HFFc6 (cell line): ENCODE measurements at regions not wholly inside any gene's neighbourhood (a gene's known extent, or its start where the extent isn't known, plus 50 kb on each side); places are given as distances from the start of the nearest gene placed in this dataset.

ENCODE experiments used
- DNase-seq: peaks from one replicate; pipeline ENCODE4 v3.0.0-alpha.2; 2018
- H3K27ac Mint-ChIP-seq: 2 replicates; pipeline ENCODE4 v1.8.0; 2020; ENCODE audit warnings: mild to moderate bottlenecking, mixed read lengths
- H3K27me3 Mint-ChIP-seq: 2 replicates; pipeline ENCODE4 v1.8.0; 2021; ENCODE audit warnings: mild to moderate bottlenecking, moderate library complexity, mixed read lengths; ENCODE audit not compliant: insufficient read depth
- H3K36me3 Mint-ChIP-seq: 2 replicates; pipeline ENCODE4 v1.8.0; 2021; ENCODE audit warnings: low read depth, mixed read lengths
- H3K4me1 Mint-ChIP-seq: 2 replicates; pipeline ENCODE4 v1.8.0; 2020; ENCODE audit warnings: low read depth, mixed read lengths
- H3K4me3 Mint-ChIP-seq: 2 replicates; pipeline ENCODE4 v1.8.0; 2020; ENCODE audit warnings: mild to moderate bottlenecking, moderate library complexity, mixed read lengths
- H3K9me3 Mint-ChIP-seq: 2 replicates; pipeline ENCODE4 v1.8.0; 2020; ENCODE audit warnings: mild to moderate bottlenecking, mixed read lengths
- TF ChIP-seq, protein P1 (sequence below): fragments of 200-600 bp; sonication (generic); IDR thresholded peaks from 2 replicates; pipeline ENCODE4 v1.5.0; 2021; ENCODE audit warnings: antibody characterized with exemption, mild to moderate bottlenecking

DNA sequence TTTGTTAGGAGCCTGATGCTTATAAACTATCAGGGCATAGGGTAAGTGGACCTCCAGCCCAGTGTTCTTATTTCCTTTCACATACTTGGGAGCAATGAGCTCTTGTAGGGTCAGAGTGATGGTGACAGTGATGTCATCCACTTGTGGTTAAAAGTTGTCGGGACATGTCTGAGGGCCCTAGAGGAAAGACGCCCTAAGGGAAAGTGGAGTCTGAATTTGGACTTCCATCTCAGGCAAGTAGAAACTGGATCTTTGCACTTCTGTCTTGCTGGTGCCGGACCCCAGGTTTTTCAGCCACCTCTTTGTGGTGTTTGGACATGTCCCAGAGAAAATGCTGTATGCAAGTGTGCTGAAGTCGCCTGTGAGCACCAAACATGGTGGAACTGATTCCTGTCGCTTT, 900.5 kb downstream of the C6orf118 start:
- H3K36me3 Mint-ChIP-seq, result peaks cover 4% of the 10 kb centered on the region
- TF ChIP-seq, protein P1, sequence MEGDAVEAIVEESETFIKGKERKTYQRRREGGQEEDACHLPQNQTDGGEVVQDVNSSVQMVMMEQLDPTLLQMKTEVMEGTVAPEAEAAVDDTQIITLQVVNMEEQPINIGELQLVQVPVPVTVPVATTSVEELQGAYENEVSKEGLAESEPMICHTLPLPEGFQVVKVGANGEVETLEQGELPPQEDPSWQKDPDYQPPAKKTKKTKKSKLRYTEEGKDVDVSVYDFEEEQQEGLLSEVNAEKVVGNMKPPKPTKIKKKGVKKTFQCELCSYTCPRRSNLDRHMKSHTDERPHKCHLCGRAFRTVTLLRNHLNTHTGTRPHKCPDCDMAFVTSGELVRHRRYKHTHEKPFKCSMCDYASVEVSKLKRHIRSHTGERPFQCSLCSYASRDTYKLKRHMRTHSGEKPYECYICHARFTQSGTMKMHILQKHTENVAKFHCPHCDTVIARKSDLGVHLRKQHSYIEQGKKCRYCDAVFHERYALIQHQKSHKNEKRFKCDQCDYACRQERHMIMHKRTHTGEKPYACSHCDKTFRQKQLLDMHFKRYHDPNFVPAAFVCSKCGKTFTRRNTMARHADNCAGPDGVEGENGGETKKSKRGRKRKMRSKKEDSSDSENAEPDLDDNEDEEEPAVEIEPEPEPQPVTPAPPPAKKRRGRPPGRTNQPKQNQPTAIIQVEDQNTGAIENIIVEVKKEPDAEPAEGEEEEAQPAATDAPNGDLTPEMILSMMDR, result no peak
- H3K27ac Mint-ChIP-seq, result no peak overlapping the region
- H3K27me3 Mint-ChIP-seq, result no peaks in the 10 kb centered on the region
- H3K9me3 Mint-ChIP-seq, result peaks cover 50% of the 10 kb centered on the region
- H3K4me3 Mint-ChIP-seq, result no peak overlapping the region
- no peak for DNase-seq
- H3K4me1 Mint-ChIP-seq, result no peaks in the 10 kb centered on the region

DNA sequence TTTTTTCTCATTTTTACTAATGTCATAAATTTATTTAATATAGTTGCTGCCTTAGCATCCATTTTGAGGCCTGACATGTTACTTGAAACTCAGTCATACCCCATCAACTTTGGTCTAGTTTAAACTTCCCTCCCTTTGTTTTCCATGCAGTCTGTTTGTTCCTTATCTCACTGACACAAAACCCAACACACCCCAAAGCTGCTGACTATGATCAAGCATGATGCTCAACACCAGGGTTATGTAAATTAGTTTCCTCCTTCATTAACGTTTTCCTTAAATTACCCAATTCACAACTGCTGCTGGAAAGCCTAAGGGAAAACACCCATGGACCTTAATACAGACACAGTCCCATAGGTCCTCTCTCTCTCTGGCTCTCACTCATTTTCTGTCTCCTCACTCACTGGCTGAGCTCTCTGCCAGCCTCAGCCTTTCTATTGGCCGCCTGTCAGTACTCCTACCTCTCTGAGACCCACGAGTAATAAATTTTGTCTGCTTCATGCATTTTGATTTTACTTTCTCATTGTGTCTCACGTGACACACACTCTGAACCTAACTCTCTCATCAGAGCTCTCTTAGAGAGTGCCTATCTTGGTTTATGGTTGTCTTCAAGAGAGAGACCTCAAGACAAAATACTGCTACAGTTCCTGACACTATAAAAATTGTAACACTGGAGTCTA, 904.5 kb downstream of the C6orf118 start:
- Mint-ChIP-seq H3K36me3 (peaks cover 1% of the 10 kb centered on the region), H3K27ac (no peak overlapping the region), H3K27me3 (no peaks in the 10 kb centered on the region), H3K4me1 (no peaks in the 10 kb centered on the region), H3K9me3 (peaks cover 39% of the 10 kb centered on the region), H3K4me3 (no peak overlapping the region)
- TF ChIP-seq, protein P1, result no peak
- no peak for DNase-seq

DNA sequence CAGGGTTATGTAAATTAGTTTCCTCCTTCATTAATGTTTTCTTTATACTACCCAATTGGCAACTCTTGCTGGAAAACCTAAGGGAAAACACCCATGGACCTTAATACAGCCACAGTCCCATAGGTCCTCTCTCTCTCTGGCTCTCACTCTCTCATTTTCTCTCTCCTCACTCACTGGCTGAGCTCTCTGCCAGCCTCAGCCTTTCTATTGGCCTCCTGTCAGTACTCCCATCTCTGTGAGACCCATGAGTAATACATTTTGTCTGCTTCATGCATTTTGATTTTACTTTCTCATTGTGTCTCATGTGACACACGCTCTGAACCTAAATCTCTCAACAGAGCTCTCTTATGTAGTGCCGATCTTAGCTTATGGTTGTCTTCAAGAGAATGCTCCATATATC, 907.5 kb downstream of the C6orf118 start:
- DNase-seq, result no peak
- Mint-ChIP-seq H3K4me3 (no peak overlapping the region), H3K27ac (no peak overlapping the region), H3K4me1 (no peaks in the 10 kb centered on the region), H3K36me3 (no peaks in the 10 kb centered on the region; the same call in 1 of the 2 replicates), H3K9me3 (peaks cover 45% of the 10 kb centered on the region), H3K27me3 (no peaks in the 10 kb centered on the region)
- TF ChIP-seq, protein P1, result no peak

DNA sequence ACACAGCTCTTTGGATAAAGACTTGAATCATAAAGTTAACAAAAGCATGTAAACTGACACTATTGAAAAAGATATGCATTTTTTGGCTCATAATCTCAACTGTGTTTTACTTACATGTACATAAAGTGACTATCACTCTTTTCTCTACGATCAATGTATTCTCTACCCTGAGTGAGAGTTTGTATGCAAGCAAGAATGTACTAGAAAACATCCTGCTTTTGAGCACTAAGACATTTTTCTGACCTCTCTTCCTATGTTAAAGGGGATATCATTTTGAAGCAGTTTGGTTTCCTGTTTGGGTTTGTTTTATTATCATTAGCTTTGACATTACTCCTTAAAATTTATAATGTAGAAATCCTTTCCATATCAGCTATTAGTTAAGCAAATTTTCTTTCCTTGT, 910.8 kb downstream of the C6orf118 start:
- no peak overlapping the region for H3K27ac Mint-ChIP-seq
- no peaks in the 10 kb centered on the region for H3K27me3 Mint-ChIP-seq
- no peak for DNase-seq
- H3K9me3 Mint-ChIP-seq, result peaks cover 49% of the 10 kb centered on the region
- H3K4me1 Mint-ChIP-seq, result no peaks in the 10 kb centered on the region
- no peak overlapping the region for H3K4me3 Mint-ChIP-seq
- no peaks in the 10 kb centered on the region for H3K36me3 Mint-ChIP-seq
- TF ChIP-seq, protein P1, result no peak

DNA sequence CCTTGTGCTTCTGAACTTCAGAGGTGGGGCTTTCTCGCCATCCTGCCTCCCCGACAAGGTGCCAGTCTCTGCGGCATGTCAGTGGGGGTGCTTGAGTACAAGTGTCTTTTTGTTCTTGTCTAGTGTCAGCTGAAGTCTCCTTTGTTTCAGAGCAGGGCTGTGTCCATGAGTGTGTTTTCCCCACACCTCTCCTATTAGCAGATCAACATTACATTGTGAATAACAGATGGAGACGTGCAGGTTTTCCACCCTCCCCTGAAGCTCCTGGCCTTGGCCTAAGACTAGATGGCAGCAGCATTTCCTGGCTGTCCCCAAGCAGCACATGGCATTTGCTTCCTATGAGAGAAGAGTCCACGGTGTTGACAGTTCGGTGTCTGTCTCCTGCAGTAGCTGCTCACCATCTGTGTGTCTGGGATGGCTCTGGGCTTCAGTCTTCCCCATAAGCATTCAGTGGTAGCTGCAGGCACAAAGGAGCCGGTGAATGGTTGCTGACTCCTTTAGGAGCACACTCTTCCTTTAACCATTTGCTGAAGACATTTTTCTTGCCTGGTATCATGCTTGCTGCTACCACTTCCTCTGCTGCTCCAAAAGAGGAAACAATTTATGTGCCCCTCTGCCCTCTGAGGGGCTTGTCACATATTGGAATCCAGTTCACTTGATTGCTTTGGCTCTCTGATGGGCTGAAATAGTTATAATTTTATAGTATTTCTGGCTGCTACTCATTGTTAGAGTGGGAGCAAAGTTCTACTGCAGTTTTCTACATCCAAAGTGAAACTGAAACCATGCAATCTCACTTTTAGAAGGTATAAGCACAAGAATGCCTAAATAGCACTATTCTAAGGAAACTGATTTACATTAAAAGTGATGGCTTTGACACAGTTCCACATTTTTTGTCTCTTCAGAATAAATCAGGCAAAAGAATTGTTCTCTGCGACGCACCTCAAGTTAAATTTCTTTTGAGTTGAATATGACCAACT, 913.0 kb downstream of the C6orf118 start:
- Mint-ChIP-seq H3K36me3 (no peaks in the 10 kb centered on the region), H3K27me3 (no peaks in the 10 kb centered on the region), H3K27ac (no peak overlapping the region), H3K4me1 (no peaks in the 10 kb centered on the region), H3K9me3 (peaks cover 49% of the 10 kb centered on the region), H3K4me3 (peak overlapping the region; percentile 7; the same call in 1 of the 2 replicates)
- no peak for DNase-seq
- TF ChIP-seq, protein P1, result no peak
